Panc1 (cell line): ENCODE measurements at regions not wholly inside any gene's neighbourhood (a gene's known extent, or its start where the extent isn't known, plus 50 kb on each side); places are given as distances from the start of the nearest gene placed in this dataset.

Experiments used
- ATAC-seq: fragments of 200-7000 bp; cut with Tn5 transposase; 2 replicates; pipeline ENCODE4 v1.9.1; 2020; ENCODE audit warnings: mild to moderate bottlenecking, moderate library complexity
- BruUV-seq: library from RNA; stranded (reverse); fragments of 400-500 nt; replicated peaks from 2 replicates; lab custom pipeline; 2021; lab: Mats Ljungman, UMichigan
- CTCF ChIA-PET: fragments of 300-600 bp; sonication (Branson Sonifier 250); formaldehyde crosslinking; loops from one replicate; lab custom pipeline; 2022; ENCODE audit warnings: antibody characterized with exemption; lab: Charles Lee
- POLR2A ChIA-PET: fragments of 300-600 bp; sonication (Branson Sonifier 250); formaldehyde crosslinking; loops from one replicate; lab custom pipeline; 2022; ENCODE audit warnings: antibody characterized with exemption; lab: Charles Lee
- DNase-seq: peaks from one replicate; pipeline ENCODE4 v3.0.0-alpha.2; 2010; ENCODE audit warnings: low read depth, low spot score
- H3K27ac ChIP-seq: 2 replicates; pipeline ENCODE4 v1.5.1; 2011; ENCODE audit warnings: mild to moderate bottlenecking, low read length, inconsistent platforms
- H3K27me3 ChIP-seq: fragments of 200-500 bp; sonication (Bioruptor generic); 2 replicates; pipeline ENCODE4 v1.6.0; 2014; ENCODE audit warnings: low read length, inconsistent platforms; ENCODE audit not compliant: control insufficient read depth, insufficient read depth
- H3K36me3 ChIP-seq: fragments of 200-500 bp; sonication (Bioruptor generic); 2 replicates; pipeline ENCODE4 v1.5.1; 2014; ENCODE audit warnings: inconsistent platforms, mild to moderate bottlenecking, low read length, moderate library complexity; ENCODE audit not compliant: control insufficient read depth, insufficient read depth
- H3K4me1 ChIP-seq: 2 replicates; pipeline ENCODE4 v1.5.1; 2011; ENCODE audit warnings: inconsistent platforms, mild to moderate bottlenecking, low read length, moderate library complexity; ENCODE audit not compliant: control insufficient read depth, insufficient read depth
- H3K4me3 ChIP-seq, 2 experiments: 2 replicates each; pipeline ENCODE4 v1.5.1; 2011 to 2012; ENCODE audit warnings: low read depth in 2 of 2, low read length in 2 of 2, mild to moderate bottlenecking in 2 of 2, inconsistent platforms in 1 of 2, moderate library complexity in 1 of 2
- H3K9me3 ChIP-seq: fragments of 200-500 bp; sonication (Bioruptor generic); 2 replicates; pipeline ENCODE4 v1.5.1; 2014; ENCODE audit warnings: low read depth, mild to moderate bottlenecking, inconsistent platforms, low read length, moderate library complexity; ENCODE audit not compliant: control insufficient read depth, insufficient read depth
- CTCF ChIP-seq: fragments of 450-650 bp; IDR thresholded peaks from 2 replicates; pipeline ENCODE4 v1.5.1; 2017; ENCODE audit warnings: mild to moderate bottlenecking
- POLR2AphosphoS5 ChIP-seq: IDR thresholded peaks from 2 replicates; pipeline ENCODE4 v1.6.1; 2012; ENCODE audit warnings: mild to moderate bottlenecking, low read depth, low read length, moderate library complexity
- REST ChIP-seq, 2 experiments: IDR thresholded peaks; 2 replicates each; pipeline ENCODE4 v1.6.1; 2011 to 2012; ENCODE audit warnings: low read depth in 2 of 2, control low read depth in 1 of 2, low read length in 1 of 2, mild to moderate bottlenecking in 1 of 2, moderate library complexity in 1 of 2; ENCODE audit not compliant: insufficient read depth in 1 of 2
- SIN3A ChIP-seq: IDR thresholded peaks from 2 replicates; pipeline ENCODE4 v1.6.1; 2012; ENCODE audit warnings: low read depth, mild to moderate bottlenecking, low read length, moderate library complexity, borderline replicate concordance; ENCODE audit not compliant: insufficient read depth
- TCF7L2 ChIP-seq: IDR thresholded peaks from 2 replicates; pipeline ENCODE4 v1.6.1; 2011; ENCODE audit warnings: mild to moderate bottlenecking, low read depth, low read length, inconsistent platforms
- in situ Hi-C: cut with HindIII; loops from 2 replicates; pipeline ENCODE4 v1.10.0; 2016; ENCODE audit warnings: low sequenced_read_pairs, low pct_unique_long_range_greater_than_20kb
- intact Hi-C: fragments of 100-400 bp; cut with micrococcal nuclease; formaldehyde crosslinking; loops from one replicate; pipeline ENCODE4 v1.10.0; 2022; ENCODE audit not compliant: unreplicated experiment

GRCh38 chr6:167532410-167533288 lies 207.8 kb downstream of the TTLL2 start:
- Histone ChIP-seq H3K36me3 (no peaks in the 10 kb centered on the region), H3K9me3 (no peaks in the 10 kb centered on the region), H3K4me3 (peak overlapping the region in 1 of 2 experiments; percentile 21; a peak in 2 of 4 replicates), H3K27ac (no peak overlapping the region), H3K27me3 (peaks cover 5% of the 10 kb centered on the region), H3K4me1 (no peaks in the 10 kb centered on the region)
- intact Hi-C loops: no loop called here
- ATAC-seq: no peak
- no TSS peak for BruUV-seq
- no peak for DNase-seq
- no peak for TF ChIP-seq POLR2AphosphoS5
- no peak for TF ChIP-seq CTCF
- no peak for TF ChIP-seq SIN3A
- no peak for TF ChIP-seq REST (IDR thresholded peaks at IDR 0.05; ENCODE audit: insufficient read depth in 1 of 2, low read depth in 2 of 2, low read length in 1 of 2)
- TF ChIP-seq TCF7L2: no peak
- ChIA-PET CTCF (no interaction called here), POLR2A (interaction anchor here (0.6 kb wide), 1 partner anchor 10 kb away, joined by 4 read pairs; no protein-coding TSS in a partner anchor)
- in situ Hi-C loops: no loop called here

GRCh38 chr6:167533851-167534250 lies 209.0 kb downstream of the TTLL2 start:
- no TSS peak for BruUV-seq
- intact Hi-C loops (no loop called here), in situ Hi-C loops (no loop called here)
- Histone ChIP-seq H3K9me3 (no peaks in the 10 kb centered on the region), H3K36me3 (no peaks in the 10 kb centered on the region), H3K27ac (no peak overlapping the region), H3K4me1 (no peaks in the 10 kb centered on the region), H3K27me3 (peaks cover 5% of the 10 kb centered on the region), H3K4me3 (no peak overlapping the region)
- DNase-seq: no peak
- TF ChIP-seq CTCF (no peak), REST (IDR thresholded peaks at IDR 0.05; ENCODE audit: insufficient read depth in 1 of 2, low read depth in 2 of 2, low read length in 1 of 2) (no peak), TCF7L2 (no peak), SIN3A (no peak), POLR2AphosphoS5 (no peak)
- ATAC-seq: no peak
- CTCF ChIA-PET: no interaction called here
- POLR2A ChIA-PET: no interaction called here
